ENCODE measurements at regions not wholly inside any gene's neighbourhood (a gene's known extent, or its start where the extent isn't known, plus 50 kb on each side); places are given as distances from the start of the nearest gene placed in this dataset.

DNA sequence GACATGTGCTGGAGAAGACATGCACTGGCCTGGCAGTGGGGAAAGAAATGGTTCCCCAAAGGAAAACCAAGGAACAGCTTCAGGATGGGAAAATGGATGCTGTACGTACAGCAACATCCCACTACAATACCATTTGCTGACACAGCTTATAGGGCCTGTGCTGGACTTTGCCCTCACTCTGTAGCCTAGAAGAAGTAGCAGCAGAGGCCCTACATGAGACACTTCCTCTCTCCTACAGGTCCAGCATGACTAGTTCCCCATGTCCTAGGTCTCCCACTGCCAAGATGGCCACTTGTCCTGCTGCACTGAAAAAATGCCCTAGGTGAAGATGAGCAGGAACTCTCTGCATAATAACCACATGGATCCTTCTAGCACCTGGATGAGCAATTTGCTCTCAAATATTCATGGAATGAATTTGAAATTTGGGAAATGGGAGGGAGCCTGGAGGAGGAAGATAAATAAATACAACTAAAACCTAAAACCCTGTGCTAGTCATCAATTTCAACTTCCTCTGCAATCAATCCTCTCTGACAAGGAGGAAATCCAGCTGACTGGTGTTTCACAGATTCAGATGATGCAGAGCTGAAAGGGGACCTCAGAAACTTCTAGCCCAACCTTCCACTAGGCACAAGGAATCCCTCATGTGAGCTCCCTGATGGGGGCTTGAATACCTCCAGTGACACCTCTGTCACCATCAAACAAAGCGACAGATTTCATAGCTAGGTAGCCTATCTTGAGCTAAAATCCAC, 514.3 kb upstream of the PPP2R3A start:
- no peak for DNase-seq
- intact Hi-C loops (cut with DNase I): no loop called here
- WGBS, 2 donors: 71 to 83% methylated on average over 1 to 2 of the region's 2 CpGs
- TF ChIP-seq, protein P1, sequence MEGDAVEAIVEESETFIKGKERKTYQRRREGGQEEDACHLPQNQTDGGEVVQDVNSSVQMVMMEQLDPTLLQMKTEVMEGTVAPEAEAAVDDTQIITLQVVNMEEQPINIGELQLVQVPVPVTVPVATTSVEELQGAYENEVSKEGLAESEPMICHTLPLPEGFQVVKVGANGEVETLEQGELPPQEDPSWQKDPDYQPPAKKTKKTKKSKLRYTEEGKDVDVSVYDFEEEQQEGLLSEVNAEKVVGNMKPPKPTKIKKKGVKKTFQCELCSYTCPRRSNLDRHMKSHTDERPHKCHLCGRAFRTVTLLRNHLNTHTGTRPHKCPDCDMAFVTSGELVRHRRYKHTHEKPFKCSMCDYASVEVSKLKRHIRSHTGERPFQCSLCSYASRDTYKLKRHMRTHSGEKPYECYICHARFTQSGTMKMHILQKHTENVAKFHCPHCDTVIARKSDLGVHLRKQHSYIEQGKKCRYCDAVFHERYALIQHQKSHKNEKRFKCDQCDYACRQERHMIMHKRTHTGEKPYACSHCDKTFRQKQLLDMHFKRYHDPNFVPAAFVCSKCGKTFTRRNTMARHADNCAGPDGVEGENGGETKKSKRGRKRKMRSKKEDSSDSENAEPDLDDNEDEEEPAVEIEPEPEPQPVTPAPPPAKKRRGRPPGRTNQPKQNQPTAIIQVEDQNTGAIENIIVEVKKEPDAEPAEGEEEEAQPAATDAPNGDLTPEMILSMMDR (IDR thresholded peaks at IDR 0.05): no peak
- no peak for TF ChIP-seq POLR2A (IDR thresholded peaks at IDR 0.05)
- no peak overlapping the region for H3K27ac ChIP-seq
- no peaks in the 10 kb centered on the region for H3K36me3 ChIP-seq
- H3K9me3 ChIP-seq: no peaks in the 10 kb centered on the region
- peaks cover 0 to 4% (median 0%) of the 10 kb centered on the region in 4 donors for H3K27me3 ChIP-seq
- H3K4me1 ChIP-seq: no peaks in the 10 kb centered on the region
- H3K4me3 ChIP-seq: no peak overlapping the region

DNA sequence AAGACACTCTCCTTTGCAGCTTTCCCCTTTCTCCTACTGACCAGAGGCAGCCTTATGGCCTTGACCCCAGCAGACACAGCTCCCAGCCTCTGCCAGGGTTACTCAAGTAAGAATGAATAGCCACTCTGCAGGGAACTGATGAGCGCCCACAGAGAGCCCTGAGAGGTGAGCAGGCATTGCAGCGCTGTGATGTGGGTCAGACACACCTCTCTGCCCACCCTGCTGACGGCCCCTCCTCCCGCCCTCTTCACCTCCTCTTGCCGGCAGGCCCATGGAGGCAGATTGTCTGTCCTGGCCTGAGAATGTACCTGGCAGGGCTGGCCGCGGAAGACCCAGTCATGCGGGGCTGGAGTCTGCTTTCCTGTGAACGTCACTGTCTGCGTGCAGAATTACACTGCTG, 512.6 kb upstream of the PPP2R3A start:
- 33% methylated on average over 2 of the region's 10 CpGs; no CpG with 5 or more reads in 1 of the 2 donors for WGBS, 2 donors
- DNase-seq: no peak

DNA sequence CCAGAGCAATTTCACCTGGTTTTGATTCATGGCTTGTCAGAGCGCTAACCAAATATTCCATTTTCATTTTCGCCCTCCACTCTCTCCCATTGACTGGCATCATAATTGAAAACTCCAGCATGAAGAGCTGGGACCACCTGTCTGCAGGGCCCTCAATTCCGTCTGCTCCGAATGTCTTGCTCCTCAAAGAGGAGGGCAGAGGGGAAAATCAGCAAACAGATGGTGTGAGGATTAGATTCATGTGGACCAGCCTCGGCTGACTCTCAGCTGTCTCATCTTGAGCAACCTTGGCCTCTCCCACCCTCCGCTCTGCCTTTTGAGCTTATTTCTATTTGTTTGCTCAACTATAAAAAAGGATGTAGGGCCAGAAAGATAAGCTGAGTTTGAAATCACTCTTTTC, 512.2 kb upstream of the PPP2R3A start:
- H3K4me1 ChIP-seq: no peaks in the 10 kb centered on the region
- DNase-seq: no peak
- no peak for TF ChIP-seq POLR2A (IDR thresholded peaks at IDR 0.05)
- TF ChIP-seq, protein P1 (IDR thresholded peaks at IDR 0.05): no peak
- peaks cover 0 to 21% (median 0%) of the 10 kb centered on the region in 4 donors for H3K27me3 ChIP-seq
- 61 to 85% methylated on average over 6 of the region's 6 CpGs for WGBS, 2 donors
- H3K4me3 ChIP-seq: no peak overlapping the region
- no peaks in the 10 kb centered on the region for H3K9me3 ChIP-seq
- H3K27ac ChIP-seq: no peak overlapping the region
- no peaks in the 10 kb centered on the region for H3K36me3 ChIP-seq
- intact Hi-C loops (cut with DNase I): no loop called here

More for the DNA sequence above, 512.6 kb upstream of the PPP2R3A start:
- H3K4me1 ChIP-seq: no peaks in the 10 kb centered on the region
- H3K9me3 ChIP-seq: no peaks in the 10 kb centered on the region
- TF ChIP-seq, protein P1 (IDR thresholded peaks at IDR 0.05): no peak
- no peak for TF ChIP-seq POLR2A (IDR thresholded peaks at IDR 0.05)
- intact Hi-C loops (cut with DNase I): no loop called here
- H3K27me3 ChIP-seq: peaks cover 0 to 16% (median 0%) of the 10 kb centered on the region in 4 donors
- no peak overlapping the region for H3K27ac ChIP-seq
- H3K4me3 ChIP-seq: no peak overlapping the region
- no peaks in the 10 kb centered on the region for H3K36me3 ChIP-seq

GRCh38 chr3:135454890-135455289, 510.6 kb upstream of the PPP2R3A start:
- intact Hi-C loops (cut with DNase I): no loop called here
- H3K4me1 ChIP-seq: no peaks in the 10 kb centered on the region
- H3K27me3 ChIP-seq: peaks cover 0 to 21% (median 0%) of the 10 kb centered on the region in 4 donors
- TF ChIP-seq POLR2A (IDR thresholded peaks at IDR 0.05): no peak
- TF ChIP-seq, protein P1 (IDR thresholded peaks at IDR 0.05): no peak
- no peak overlapping the region for H3K4me3 ChIP-seq
- DNase-seq: no peak
- H3K27ac ChIP-seq: no peak overlapping the region
- no peaks in the 10 kb centered on the region for H3K9me3 ChIP-seq
- H3K36me3 ChIP-seq: no peaks in the 10 kb centered on the region
- WGBS, 2 donors: 67 to 68% methylated on average over 4 of the region's 4 CpGs

GRCh38 chr3:135456108-135456790, 509.3 kb upstream of the PPP2R3A start:
- no peak for DNase-seq
- H3K4me3 ChIP-seq: no peak overlapping the region
- H3K9me3 ChIP-seq: no peaks in the 10 kb centered on the region
- WGBS, 2 donors: 31 to 34% methylated on average over 4 to 12 of the region's 15 CpGs
- intact Hi-C loops (cut with DNase I): no loop called here
- H3K4me1 ChIP-seq: no peaks in the 10 kb centered on the region
- no peaks in the 10 kb centered on the region for H3K36me3 ChIP-seq
- H3K27me3 ChIP-seq: peaks cover 0 to 21% (median 0%) of the 10 kb centered on the region in 4 donors
- no peak overlapping the region for H3K27ac ChIP-seq
- no peak for TF ChIP-seq POLR2A (IDR thresholded peaks at IDR 0.05)
- TF ChIP-seq, protein P1 (IDR thresholded peaks at IDR 0.05): no peak
